OCI-LY7 (cell line): ENCODE measurements at regions not wholly inside any gene's neighbourhood (a gene's known extent, or its start where the extent isn't known, plus 50 kb on each side); places are given as distances from the start of the nearest gene placed in this dataset.

Experiments
- EZH2phosphoT487 ChIP-seq: fragments of 200-600 bp; sonication (generic); IDR thresholded peaks from 2 replicates; pipeline ENCODE4 v1.6.1; 2018; ENCODE audit warnings: low read depth, borderline replicate concordance, mild to moderate bottlenecking, mixed run types, antibody characterized with exemption, low read length, moderate library complexity, mixed read lengths
- TF ChIP-seq, protein P1 (sequence below): fragments of 200-600 bp; sonication (generic); conservative IDR thresholded peaks from 2 replicates; pipeline ENCODE4 v1.5.1; 2014; ENCODE audit warnings: mild to moderate bottlenecking, antibody characterized with exemption, low read length, moderate library complexity, mixed read lengths

DNA sequence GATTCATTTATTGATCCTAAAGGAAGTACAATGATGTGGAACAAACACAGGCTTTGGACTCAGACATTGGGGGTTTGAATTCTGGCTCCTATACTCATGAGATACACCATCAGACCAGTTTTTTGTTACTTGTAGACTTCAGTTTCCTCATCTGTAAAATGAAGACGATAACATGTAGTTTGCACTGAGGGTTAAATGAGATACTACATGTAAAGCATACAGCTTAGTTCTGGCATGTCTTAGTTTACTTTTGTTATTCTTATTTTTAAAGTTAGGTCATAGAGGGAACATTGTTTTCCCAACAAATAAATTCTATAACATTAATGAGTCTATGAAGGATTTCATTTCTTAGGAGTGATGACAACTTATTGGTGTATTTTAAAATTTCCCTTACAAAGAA lies 183.5 kb upstream of the FAM3C start:
- TF ChIP-seq, protein P1, sequence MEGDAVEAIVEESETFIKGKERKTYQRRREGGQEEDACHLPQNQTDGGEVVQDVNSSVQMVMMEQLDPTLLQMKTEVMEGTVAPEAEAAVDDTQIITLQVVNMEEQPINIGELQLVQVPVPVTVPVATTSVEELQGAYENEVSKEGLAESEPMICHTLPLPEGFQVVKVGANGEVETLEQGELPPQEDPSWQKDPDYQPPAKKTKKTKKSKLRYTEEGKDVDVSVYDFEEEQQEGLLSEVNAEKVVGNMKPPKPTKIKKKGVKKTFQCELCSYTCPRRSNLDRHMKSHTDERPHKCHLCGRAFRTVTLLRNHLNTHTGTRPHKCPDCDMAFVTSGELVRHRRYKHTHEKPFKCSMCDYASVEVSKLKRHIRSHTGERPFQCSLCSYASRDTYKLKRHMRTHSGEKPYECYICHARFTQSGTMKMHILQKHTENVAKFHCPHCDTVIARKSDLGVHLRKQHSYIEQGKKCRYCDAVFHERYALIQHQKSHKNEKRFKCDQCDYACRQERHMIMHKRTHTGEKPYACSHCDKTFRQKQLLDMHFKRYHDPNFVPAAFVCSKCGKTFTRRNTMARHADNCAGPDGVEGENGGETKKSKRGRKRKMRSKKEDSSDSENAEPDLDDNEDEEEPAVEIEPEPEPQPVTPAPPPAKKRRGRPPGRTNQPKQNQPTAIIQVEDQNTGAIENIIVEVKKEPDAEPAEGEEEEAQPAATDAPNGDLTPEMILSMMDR: no peak
- TF ChIP-seq EZH2phosphoT487: no peak
